ENCODE measurements at regions not wholly inside any gene's neighbourhood (a gene's known extent, or its start where the extent isn't known, plus 50 kb on each side); places are given as distances from the start of the nearest gene placed in this dataset.

DNA sequence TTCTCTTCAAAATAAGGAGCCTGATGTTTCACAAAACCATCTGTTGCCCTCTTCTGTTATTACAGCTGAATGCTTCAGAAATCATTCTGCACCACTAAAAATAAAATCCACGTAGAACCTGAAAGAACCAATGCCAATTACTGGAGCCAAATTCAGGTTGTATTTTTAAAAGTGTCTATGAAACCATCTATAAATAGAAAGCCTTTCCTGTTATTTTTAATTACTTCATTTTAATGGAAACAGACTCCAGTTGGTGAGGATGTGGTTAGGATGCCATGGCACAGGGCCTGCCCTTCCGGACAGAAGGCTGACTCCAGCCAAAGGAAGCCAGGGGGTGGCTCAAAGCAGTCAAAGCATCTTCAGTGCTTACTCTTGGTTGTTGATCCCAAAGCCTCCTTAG is 119.8 kb downstream of the TENT4A start:
- DNase-seq: no peak

DNA sequence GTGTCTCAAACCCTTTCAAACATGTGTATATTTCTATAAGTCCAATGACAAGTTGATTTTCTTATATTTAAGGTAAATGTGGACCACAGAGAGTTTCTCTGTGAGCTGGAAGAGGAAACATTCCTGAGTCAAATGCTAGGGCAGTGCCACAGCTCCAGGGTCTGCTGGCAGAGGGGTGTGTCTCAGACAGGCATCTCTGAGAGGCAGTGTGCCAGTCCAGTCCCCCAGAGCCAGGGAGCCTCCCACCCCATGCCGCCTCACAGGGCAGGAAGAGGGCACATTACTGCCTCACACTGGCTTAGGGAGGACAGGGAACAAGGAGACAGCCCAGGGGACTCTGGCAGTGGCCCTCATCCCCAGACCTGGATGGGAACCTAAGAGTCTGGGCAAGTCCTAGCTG is 120.2 kb downstream of the TENT4A start:
- no peak for DNase-seq

GRCh38 chr5:6837095-6837494 is 123.9 kb downstream of the TENT4A start:
- no peak for DNase-seq

GRCh38 chr5:6837519-6838110 is 124.4 kb downstream of the TENT4A start:
- no peak for DNase-seq

DNA sequence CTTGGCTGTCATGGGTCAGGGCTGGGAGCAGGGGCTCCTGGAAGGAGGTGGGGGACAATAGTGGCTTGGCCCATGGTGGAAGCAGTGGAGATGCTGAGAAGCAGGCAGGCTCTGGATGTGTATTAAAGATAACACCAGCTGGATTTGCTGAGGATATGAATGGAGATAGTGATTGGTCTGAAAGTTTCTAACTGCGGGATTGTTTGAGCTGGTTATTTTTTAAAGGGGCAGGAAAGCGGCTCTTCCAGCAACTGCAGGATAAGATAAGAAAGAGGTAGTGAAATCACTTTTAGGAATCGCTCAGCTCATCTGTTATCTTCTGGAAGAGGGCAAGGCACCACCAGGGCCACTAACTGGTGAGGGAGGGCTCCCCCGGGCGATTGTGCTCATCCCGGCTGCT is 125.5 kb downstream of the TENT4A start:
- DNase-seq: no peak

DNA sequence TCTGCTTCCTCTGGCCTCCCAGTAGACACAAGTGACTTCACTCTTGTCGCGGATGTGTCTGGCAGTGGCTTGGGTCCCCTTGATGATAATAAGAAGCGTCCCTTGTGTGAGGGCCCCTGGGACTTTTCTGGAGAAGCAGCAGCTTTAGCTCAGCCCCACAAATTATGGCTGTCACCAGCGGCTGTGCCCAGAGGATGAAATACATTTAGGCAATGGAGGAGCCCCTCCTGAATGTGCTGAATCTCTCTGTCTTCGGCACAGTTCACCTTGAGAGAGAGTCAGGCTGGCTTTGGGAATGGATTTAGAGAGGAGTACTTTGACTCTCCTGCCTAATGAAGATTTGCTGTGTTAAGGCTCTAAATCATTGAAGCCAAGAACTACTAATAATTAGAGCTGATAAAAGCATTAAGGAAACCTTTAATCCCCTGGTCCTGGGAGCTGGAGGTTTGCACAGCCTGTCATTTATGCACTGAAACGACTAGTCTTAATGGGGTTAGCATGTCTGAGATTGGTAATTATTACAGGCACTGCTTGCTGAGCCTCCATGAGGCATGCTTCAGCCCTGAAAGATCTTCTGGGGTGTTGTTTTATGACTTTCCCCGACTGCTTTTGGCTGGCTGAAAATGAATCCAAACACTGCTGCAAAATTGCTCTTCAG is 127.0 kb downstream of the TENT4A start:
- DNase-seq: no peak

- no peak for DNase-seq
Observed at GRCh38 chr5:6843335-6843734, 130.1 kb downstream of the TENT4A start.

GRCh38 chr5:6843821-6844220 is 130.6 kb downstream of the TENT4A start:
- no peak for DNase-seq

- no peak for DNase-seq
Observed at GRCh38 chr5:6845856-6846255, 132.6 kb downstream of the TENT4A start.

GRCh38 chr5:6847870-6848269 is 134.6 kb downstream of the TENT4A start:
- no peak for DNase-seq

GRCh38 chr5:6849316-6850105 is 136.3 kb downstream of the TENT4A start:
- DNase-seq: no peak

DNA sequence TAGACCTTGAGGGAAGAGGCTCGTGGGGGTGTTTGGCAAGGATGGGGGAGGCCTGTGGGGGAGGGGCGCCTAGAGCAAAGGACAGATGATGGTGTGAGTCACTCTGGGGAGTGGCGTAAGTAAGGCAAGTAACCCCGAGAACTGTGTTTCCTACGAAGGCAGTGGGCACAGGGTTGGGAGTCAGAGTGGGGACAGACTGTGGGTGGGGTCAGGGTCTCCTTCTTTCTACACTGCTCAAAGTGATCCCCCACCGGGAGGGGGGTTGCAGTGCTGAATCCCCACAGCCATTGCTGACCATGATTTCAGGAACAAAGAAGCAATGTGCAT is 136.8 kb downstream of the TENT4A start:
- DNase-seq: no peak

DNA sequence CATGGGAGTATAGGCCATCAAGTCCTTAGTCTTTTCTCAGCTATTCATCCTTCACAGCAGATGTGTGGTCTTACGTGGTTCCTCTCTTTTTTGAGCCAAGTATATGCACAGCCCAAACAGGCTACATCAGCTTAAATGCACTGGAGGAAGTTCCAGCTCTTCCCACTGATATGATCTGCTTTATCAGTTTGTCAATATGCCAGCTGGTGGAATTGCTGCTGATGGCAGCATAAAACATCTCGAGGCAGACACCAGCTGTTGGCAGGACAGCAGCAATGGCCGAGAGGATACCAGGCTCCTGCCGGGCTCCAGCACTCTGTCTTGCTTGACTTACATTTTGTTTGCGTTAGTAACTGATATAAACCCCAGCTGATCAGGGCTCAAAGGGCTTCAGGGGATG is 143.4 kb downstream of the TENT4A start:
- DNase-seq: no peak

DNA sequence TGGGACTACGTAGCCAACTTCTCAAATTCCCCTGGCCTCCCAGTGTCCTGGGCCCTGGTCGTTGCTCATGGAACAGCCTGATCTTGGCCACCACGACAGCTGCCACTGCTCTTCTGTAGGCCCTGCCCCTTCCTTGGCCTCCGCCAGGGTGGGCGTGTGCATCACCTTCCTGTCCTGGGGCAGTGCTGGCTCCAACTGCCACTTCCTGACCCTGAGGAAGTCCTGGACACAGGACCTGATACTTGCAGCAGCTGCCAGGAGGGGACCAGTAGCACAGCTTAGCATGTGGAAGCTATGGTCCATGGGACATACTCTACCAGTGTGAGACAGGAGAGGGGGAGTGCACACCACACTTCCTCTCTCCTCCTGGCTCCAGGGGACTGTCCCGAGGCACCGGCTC is 145.2 kb downstream of the TENT4A start:
- no peak for DNase-seq

GRCh38 chr5:6859023-6859422 is 145.8 kb downstream of the TENT4A start:
- no peak for DNase-seq

- no peak for DNase-seq
Observed at GRCh38 chr5:6859951-6860638, 146.9 kb downstream of the TENT4A start.

DNA sequence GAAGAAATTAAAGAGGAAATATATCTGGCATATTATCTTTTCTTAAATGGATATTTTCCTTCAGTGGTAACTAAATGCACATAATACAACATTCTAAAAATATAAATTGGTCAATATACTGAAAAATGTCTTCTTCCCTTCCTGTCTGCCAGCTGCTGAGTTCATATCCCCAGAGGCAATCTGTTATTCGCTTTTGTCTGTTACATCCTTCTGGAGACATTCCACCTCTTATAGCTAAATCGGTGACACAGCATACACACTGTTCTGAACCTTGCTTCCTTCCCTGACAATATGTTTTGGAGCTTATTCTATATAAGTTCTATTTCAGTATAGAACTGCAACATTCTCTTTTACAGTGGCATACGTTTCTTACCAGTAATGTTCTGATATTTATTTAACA is 147.8 kb downstream of the TENT4A start:
- DNase-seq: no peak

DNA sequence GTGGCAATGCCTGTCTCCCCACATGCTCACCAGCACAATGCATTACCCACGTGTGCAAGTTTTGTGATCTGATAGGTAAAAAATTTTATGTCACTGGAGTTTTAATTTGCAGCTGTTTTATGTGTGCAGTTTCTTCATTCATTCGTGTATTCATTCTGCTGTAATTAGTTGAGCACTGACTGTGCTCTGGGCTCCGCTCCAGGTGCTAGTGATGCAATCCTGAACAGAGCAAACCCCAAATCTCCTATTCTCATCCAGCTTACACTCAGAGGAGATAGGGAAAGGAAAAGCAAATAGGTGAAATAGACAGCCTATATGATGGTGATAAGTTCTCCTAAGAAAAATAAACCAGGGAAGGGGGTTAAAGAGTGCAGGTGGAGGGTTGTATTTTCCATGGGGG is 148.4 kb downstream of the TENT4A start:
- no peak for DNase-seq

DNA sequence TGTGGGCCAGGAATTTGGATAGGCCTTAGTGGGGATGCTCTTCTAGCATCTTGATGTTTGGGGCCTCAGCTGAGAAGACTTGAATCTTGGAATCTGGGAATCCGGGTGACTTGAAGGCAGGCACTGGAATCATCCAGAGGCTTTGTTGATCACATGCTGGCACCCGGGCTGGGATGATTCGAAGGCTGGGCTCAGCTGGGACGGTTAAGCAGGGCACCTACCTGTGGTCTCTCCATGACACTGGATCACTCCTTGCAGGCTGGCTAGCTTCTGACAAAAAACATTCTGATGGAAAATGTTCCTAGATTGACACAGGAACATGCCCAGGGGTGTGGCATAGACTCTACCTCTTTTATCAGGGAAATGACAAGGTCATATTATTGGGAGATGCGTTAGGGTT is 149.1 kb downstream of the TENT4A start:
- no peak for DNase-seq

DNA sequence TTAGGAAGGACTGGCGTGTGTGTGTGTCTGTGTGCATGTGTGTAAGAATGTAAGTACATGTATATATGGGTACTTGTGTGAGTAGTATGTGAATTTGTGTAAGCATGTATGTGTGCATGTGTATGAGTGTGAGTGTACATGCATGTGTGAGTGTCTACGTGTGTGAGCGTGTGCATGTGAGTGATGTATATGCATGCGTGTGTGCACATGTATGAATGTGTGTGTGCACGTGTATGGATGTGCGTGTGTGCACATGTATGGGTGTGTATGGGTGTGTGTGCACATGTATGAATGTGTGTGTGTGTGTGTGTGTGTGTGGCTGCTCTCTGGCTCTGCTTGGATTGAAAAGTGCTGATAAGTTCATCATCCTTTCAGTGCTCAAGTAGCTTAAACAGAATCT is 154.5 kb downstream of the TENT4A start:
- DNase-seq: no peak

DNA sequence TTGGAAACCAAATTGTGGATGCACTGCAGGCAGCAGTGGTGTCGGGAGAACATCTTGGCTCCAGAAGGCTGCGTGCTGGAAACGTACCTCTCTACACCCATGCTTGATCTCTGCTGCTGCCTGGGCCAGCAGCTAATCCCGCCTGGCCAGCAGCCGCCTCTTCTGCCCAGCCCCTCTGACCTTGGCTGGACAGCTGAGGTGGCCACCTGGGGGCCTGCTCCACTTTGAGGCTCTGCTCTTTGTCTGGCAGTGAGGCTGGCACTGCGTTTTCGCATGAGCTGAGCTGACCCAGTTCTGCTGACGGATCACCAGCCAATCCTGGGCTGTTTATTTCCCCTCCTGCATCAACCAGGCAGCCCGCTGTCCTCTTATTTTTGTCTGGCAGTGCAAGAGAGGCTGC is 154.9 kb downstream of the TENT4A start:
- no peak for DNase-seq

DNA sequence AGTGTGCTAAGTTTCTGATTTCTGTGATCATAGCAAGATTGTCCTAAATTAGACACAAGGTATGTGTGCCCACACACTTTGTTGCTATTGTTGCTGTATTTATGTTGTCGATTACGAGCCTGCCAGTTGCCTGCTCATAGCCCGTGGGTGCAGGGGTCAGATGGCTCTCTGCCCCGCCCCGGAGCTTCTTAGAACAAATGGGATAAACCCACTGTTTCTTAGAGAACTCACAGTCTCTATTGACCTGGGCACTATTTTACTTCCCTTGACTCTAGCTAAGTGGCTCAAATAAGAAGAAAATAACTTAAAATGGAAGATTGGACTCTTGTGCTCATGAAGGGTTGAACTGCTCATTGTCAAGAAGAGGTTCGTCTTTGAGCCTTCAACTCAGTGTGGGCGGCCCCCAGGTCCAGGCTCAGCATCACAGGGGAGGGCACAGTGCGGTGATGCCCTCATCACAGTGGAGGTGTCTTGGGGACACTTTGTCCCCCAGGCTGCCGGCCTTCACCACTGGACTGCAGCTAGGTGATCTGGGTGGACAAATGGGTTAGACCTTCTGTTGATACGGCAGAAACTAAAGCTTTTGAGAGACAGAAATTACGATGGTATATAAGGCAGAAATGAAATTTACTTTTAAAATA is 155.5 kb downstream of the TENT4A start:
- DNase-seq: no peak

- no peak for DNase-seq
Observed at GRCh38 chr5:6869677-6870076, 156.4 kb downstream of the TENT4A start.

Measured in MV-4-11 (cell line).